GM12878 (cell line): ENCODE measurements at regions not wholly inside any gene's neighbourhood (a gene's known extent, or its start where the extent isn't known, plus 50 kb on each side); places are given as distances from the start of the nearest gene placed in this dataset.

Source experiments
- ATAC-seq: fragments of 200-7000 bp; cut with Tn5 transposase; 3 replicates; pipeline ENCODE4 v1.9.1; 2020; ENCODE audit warnings: mild to moderate bottlenecking, moderate library complexity
- BruUV-seq: library from RNA; stranded (reverse); fragments of 400-500 nt; replicated peaks from 2 replicates; lab custom pipeline; 2021; lab: Mats Ljungman, UMichigan
- CTCF ChIA-PET: fragments of 300-600 bp; sonication (Branson Sonifier 250); formaldehyde crosslinking; extraction: SDS; loops from one replicate; lab custom pipeline; 2021; ENCODE audit warnings: inconsistent platforms; lab: Yijun Ruan, JAX
- POLR2A ChIA-PET: fragments of 350-600 bp; formaldehyde crosslinking; extraction: SDS; loops from one replicate; lab custom pipeline; 2021; ENCODE audit warnings: inconsistent platforms; lab: Charles Lee
- RAD21 ChIA-PET: fragments of 300-600 bp; sonication (Branson Sonifier 250); formaldehyde crosslinking; loops from one replicate; lab custom pipeline; 2023; ENCODE audit warnings: antibody characterized with exemption; ENCODE audit not compliant: unreplicated experiment; lab: Charles Lee
- SMC1A ChIA-PET: fragments of 300-600 bp; sonication (Branson Sonifier 250); formaldehyde crosslinking; loops from one replicate; lab custom pipeline; 2023; ENCODE audit not compliant: unreplicated experiment, uncharacterized antibody; lab: Charles Lee
- DNase-seq: peaks from one replicate; pipeline ENCODE4 v3.0.0-alpha.2; 2011; ENCODE audit warnings: low read depth, low spot score
- FAIRE-seq: peaks from 3 replicates; lab custom pipeline; 2011; peaks lifted over from hg19 to GRCh38; lab: Jason Lieb, UNC
- H2AFZ ChIP-seq: 2 replicates; pipeline ENCODE4 v1.6.0; 2011; ENCODE audit warnings: low read depth, low read length, control low read depth; ENCODE audit not compliant: control insufficient read depth
- H3K27ac ChIP-seq: 2 replicates; pipeline ENCODE4 v1.5.1; 2011; ENCODE audit warnings: control low read depth; ENCODE audit not compliant: control insufficient read depth, insufficient read depth
- H3K27me3 ChIP-seq, 2 experiments: replicated peaks in 1 of 2; 2 replicates each; pipeline versions ENCODE4 v1.6.0 to v1.6.1; 2011; ENCODE audit warnings: low read length in 1 of 2; ENCODE audit not compliant: control insufficient read depth in 2 of 2, insufficient read depth in 2 of 2
- H3K36me3 ChIP-seq, 2 experiments: 2 replicates each; pipeline ENCODE4 v1.5.1; 2011; ENCODE audit warnings: low read length in 1 of 2; ENCODE audit not compliant: control insufficient read depth in 2 of 2, insufficient read depth in 2 of 2
- H3K4me1 ChIP-seq: 2 replicates; pipeline ENCODE4 v1.6.1; 2011; ENCODE audit warnings: mild to moderate bottlenecking, low read length, moderate library complexity, mixed read lengths; ENCODE audit not compliant: control insufficient read depth, insufficient read depth
- H3K4me2 ChIP-seq: 2 replicates; pipeline ENCODE4 v1.6.0; 2011; ENCODE audit warnings: control low read depth; ENCODE audit not compliant: control insufficient read depth, insufficient read depth
- H3K4me3 ChIP-seq: fragments of 200-600 bp; sonication (generic); 2 replicates; pipeline ENCODE4 v1.5.1; 2016
- H3K79me2 ChIP-seq: 2 replicates; pipeline ENCODE4 v1.6.0; 2011; ENCODE audit warnings: low read length; ENCODE audit not compliant: control insufficient read depth, insufficient read depth
- H3K9ac ChIP-seq: 2 replicates; pipeline ENCODE4 v1.8.0; 2011; ENCODE audit warnings: low read length, control low read depth, mixed read lengths; ENCODE audit not compliant: control insufficient read depth, insufficient read depth
- H3K9me3 ChIP-seq: replicated peaks from 3 replicates; pipeline ENCODE4 v1.5.1; 2011; ENCODE audit warnings: mild to moderate bottlenecking, low read length; ENCODE audit not compliant: control insufficient read depth, insufficient read depth
- H4K20me1 ChIP-seq: 2 replicates; pipeline ENCODE4 v1.6.0; 2011; ENCODE audit not compliant: control insufficient read depth, insufficient read depth
- FOXK2 ChIP-seq: fragments of 450-650 bp; IDR thresholded peaks from 2 replicates; pipeline ENCODE4 v1.6.1; 2017; ENCODE audit warnings: mild to moderate bottlenecking, moderate library complexity
- NR2F1 ChIP-seq: fragments of 450-650 bp; conservative IDR thresholded peaks from 2 replicates; pipeline ENCODE4 v1.6.1; 2017; ENCODE audit warnings: mild to moderate bottlenecking
- SREBF1 ChIP-seq: IDR thresholded peaks from 2 replicates; pipeline ENCODE4 v1.6.1; 2012; ENCODE audit warnings: mild to moderate bottlenecking, low read length
- WRNIP1 ChIP-seq: IDR thresholded peaks from 2 replicates; pipeline ENCODE4 v1.6.1; 2011; ENCODE audit warnings: low read depth, low read length, improper control_type of control experiment, borderline replicate concordance
- ZNF622 ChIP-seq: fragments of 450-650 bp; IDR thresholded peaks from 2 replicates; pipeline ENCODE4 v1.6.1; 2017; ENCODE audit warnings: mild to moderate bottlenecking, inconsistent platforms
- ZNF687 ChIP-seq: fragments of 450-650 bp; IDR thresholded peaks from 2 replicates; pipeline ENCODE4 v1.6.1; 2017; ENCODE audit warnings: mild to moderate bottlenecking, moderate library complexity
- WGBS: methylation state at CpG from one replicate; pipeline ENCODE4 v1.1.6; 2016; ENCODE audit warnings: low lambda C conversion rate; ENCODE audit not compliant: insufficient replicate concordance, insufficient coverage; ENCODE audit errors: missing lambda C conversion rate; 5-methylcytosine and 5-hydroxymethylcytosine counted together
- in situ Hi-C: fragments of 300-500 bp; cut with MboI; formaldehyde crosslinking; loops from 9 replicates; pipeline ENCODE4 v1.14.3; 2018; ENCODE audit warnings: mixed read lengths
- intact Hi-C: fragments of 100-400 bp; cut with micrococcal nuclease; formaldehyde crosslinking; loops from one replicate; pipeline ENCODE4 v1.14.2; 2022; ENCODE audit not compliant: unreplicated experiment
- TF ChIP-seq, protein P1 (sequence below): IDR thresholded peaks from 2 replicates; pipeline ENCODE4 v1.6.1; 2011; ENCODE audit warnings: borderline replicate concordance, low read depth, mild to moderate bottlenecking, moderate library complexity, low read length; ENCODE audit not compliant: insufficient read depth, poor library complexity, severe bottlenecking
- TF ChIP-seq, protein P2 (sequence below): IDR thresholded peaks from 2 replicates; pipeline ENCODE4 v1.6.1; 2011; ENCODE audit warnings: low read depth, low read length, improper control_type of control experiment, borderline replicate concordance

DNA sequence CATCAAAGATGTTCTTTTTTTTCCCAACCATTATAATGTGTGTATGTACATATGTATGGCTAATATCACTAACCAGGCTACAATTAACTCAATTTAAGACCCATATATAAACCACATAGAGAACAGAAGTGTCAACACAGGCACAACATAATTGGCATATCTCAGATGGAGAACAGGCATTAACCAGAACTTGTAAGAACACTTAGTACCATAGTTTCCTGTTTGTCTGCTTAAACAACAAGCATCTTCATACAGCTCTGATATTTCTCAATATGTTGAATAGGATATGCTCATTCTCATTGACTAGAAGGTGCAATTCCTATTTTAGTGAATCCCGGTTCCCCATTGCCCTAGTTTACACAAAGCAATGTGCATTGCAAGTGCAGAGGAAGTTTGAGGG, 116.9 kb upstream of the EDNRB start:
- ChIA-PET CTCF (no interaction called here), SMC1A (no interaction called here), RAD21 (no interaction called here), POLR2A (no interaction called here)
- no peak overlapping the region for H3K27ac ChIP-seq
- ATAC-seq (no peak), DNase-seq (no peak), FAIRE-seq (no peak)
- no peaks in the 10 kb centered on the region for H3K79me2 ChIP-seq
- no peaks in the 10 kb centered on the region for H3K27me3 ChIP-seq
- intact Hi-C loops: no loop called here
- no peaks in the 10 kb centered on the region for H3K36me3 ChIP-seq
- no peak for TF ChIP-seq ZNF687
- no peak for TF ChIP-seq ZNF622
- TF ChIP-seq NR2F1: no peak
- TF ChIP-seq, protein P1, sequence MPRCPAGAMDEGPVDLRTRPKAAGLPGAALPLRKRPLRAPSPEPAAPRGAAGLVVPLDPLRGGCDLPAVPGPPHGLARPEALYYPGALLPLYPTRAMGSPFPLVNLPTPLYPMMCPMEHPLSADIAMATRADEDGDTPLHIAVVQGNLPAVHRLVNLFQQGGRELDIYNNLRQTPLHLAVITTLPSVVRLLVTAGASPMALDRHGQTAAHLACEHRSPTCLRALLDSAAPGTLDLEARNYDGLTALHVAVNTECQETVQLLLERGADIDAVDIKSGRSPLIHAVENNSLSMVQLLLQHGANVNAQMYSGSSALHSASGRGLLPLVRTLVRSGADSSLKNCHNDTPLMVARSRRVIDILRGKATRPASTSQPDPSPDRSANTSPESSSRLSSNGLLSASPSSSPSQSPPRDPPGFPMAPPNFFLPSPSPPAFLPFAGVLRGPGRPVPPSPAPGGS: no peak
- no peak for TF ChIP-seq SREBF1
- TF ChIP-seq, protein P2, sequence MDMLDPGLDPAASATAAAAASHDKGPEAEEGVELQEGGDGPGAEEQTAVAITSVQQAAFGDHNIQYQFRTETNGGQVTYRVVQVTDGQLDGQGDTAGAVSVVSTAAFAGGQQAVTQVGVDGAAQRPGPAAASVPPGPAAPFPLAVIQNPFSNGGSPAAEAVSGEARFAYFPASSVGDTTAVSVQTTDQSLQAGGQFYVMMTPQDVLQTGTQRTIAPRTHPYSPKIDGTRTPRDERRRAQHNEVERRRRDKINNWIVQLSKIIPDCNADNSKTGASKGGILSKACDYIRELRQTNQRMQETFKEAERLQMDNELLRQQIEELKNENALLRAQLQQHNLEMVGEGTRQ: no peak
- TF ChIP-seq FOXK2: no peak
- no peak for TF ChIP-seq WRNIP1
- H3K4me3 ChIP-seq: no peak overlapping the region
- H3K4me2 ChIP-seq: no peak overlapping the region
- no TSS peak for BruUV-seq
- H3K9me3 ChIP-seq: no peaks in the 10 kb centered on the region
- no peaks in the 10 kb centered on the region for H4K20me1 ChIP-seq
- no peaks in the 10 kb centered on the region for H3K4me1 ChIP-seq
- 92% methylated on average over 1 of the region's 1 CpG for WGBS
- no peak overlapping the region for H2AFZ ChIP-seq
- no peak overlapping the region for H3K9ac ChIP-seq
- in situ Hi-C loops: no loop called here
